GM21825 (cell line): ENCODE measurements at regions not wholly inside any gene's neighbourhood (a gene's known extent, or its start where the extent isn't known, plus 50 kb on each side); places are given as distances from the start of the nearest gene placed in this dataset.

Experiments
- ATAC-seq: cut with Tn5 transposase; IDR thresholded peaks from one replicate; pipeline ENCODE4 v1.9.1; 2021; ENCODE audit warnings: mild to moderate bottlenecking, moderate library complexity; ENCODE audit not compliant: unreplicated experiment

GRCh38 chrX:22325096-22325495 is 52.4 kb downstream of the CBLL2 start:
- ATAC-seq, result no peak

GRCh38 chrX:22329783-22330182 is 57.1 kb downstream of the CBLL2 start:
- ATAC-seq, result no peak

GRCh38 chrX:22338740-22339139 is 66.0 kb downstream of the CBLL2 start:
- no peak for ATAC-seq

GRCh38 chrX:22339459-22339858 is 66.7 kb downstream of the CBLL2 start:
- no peak for ATAC-seq

- no peak for ATAC-seq
Measured at GRCh38 chrX:22340022-22340616, 67.4 kb downstream of the CBLL2 start.

- ATAC-seq, result no peak
Measured at GRCh38 chrX:22343192-22343591, 70.5 kb downstream of the CBLL2 start.

- ATAC-seq, result no peak
Measured at GRCh38 chrX:22345884-22346283, 73.2 kb downstream of the CBLL2 start.

- no peak for ATAC-seq
Measured at GRCh38 chrX:22347491-22347890, 74.8 kb downstream of the CBLL2 start.

- no peak for ATAC-seq
Measured at GRCh38 chrX:22349116-22349515, 76.4 kb downstream of the CBLL2 start.

- no peak for ATAC-seq
Measured at GRCh38 chrX:22351076-22351475, 78.4 kb downstream of the CBLL2 start.

- no peak for ATAC-seq
Measured at GRCh38 chrX:22351966-22352365, 79.3 kb downstream of the CBLL2 start.

GRCh38 chrX:22357621-22358020 is 84.9 kb downstream of the CBLL2 start:
- ATAC-seq, result no peak

- ATAC-seq, result no peak
Measured at GRCh38 chrX:22360129-22360528, 87.4 kb downstream of the CBLL2 start.

GRCh38 chrX:22365460-22365859 is 92.7 kb downstream of the CBLL2 start:
- ATAC-seq, result no peak

GRCh38 chrX:22366166-22366702 is 93.5 kb downstream of the CBLL2 start:
- ATAC-seq, result no peak

- no peak for ATAC-seq
Measured at GRCh38 chrX:22366906-22367305, 94.2 kb downstream of the CBLL2 start.

GRCh38 chrX:22373094-22373493 is 100.4 kb downstream of the CBLL2 start:
- no peak for ATAC-seq

- no peak for ATAC-seq
Measured at GRCh38 chrX:22373766-22374165, 101.1 kb downstream of the CBLL2 start.

GRCh38 chrX:22376369-22376768 is 103.7 kb downstream of the CBLL2 start:
- ATAC-seq, result no peak

GRCh38 chrX:22378296-22378695 is 105.6 kb downstream of the CBLL2 start:
- ATAC-seq, result no peak

GRCh38 chrX:22383988-22384387 is 111.3 kb downstream of the CBLL2 start:
- no peak for ATAC-seq

- no peak for ATAC-seq
Measured at GRCh38 chrX:22389556-22390179, 117.0 kb downstream of the CBLL2 start.
